GM10266 (cell line): ENCODE measurements at regions not wholly inside any gene's neighbourhood (a gene's known extent, or its start where the extent isn't known, plus 50 kb on each side); places are given as distances from the start of the nearest gene placed in this dataset.

Experiments
- DNase-seq: peaks from one replicate; pipeline ENCODE4 v3.0.0; 2012; ENCODE audit errors: extremely low spot score
- CTCF ChIP-seq: IDR thresholded peaks from 2 replicates; pipeline ENCODE4 v1.5.1; 2012; ENCODE audit warnings: mild to moderate bottlenecking, low read depth; ENCODE audit not compliant: control insufficient read depth, insufficient read depth; ENCODE audit errors: missing control alignments

- no peak for TF ChIP-seq CTCF
- DNase-seq, result no peak
These were observed 242.2 kb upstream of the DCAF8L1 start for GRCh38 chrX:28223469-28223868.

GRCh38 chrX:28205905-28206304 lies 224.7 kb upstream of the DCAF8L1 start:
- no peak for TF ChIP-seq CTCF
- no peak for DNase-seq

GRCh38 chrX:28205126-28205525 lies 223.9 kb upstream of the DCAF8L1 start:
- no peak for DNase-seq
- no peak for TF ChIP-seq CTCF

GRCh38 chrX:28189011-28189410 lies 207.8 kb upstream of the DCAF8L1 start:
- no peak for TF ChIP-seq CTCF
- no peak for DNase-seq

- TF ChIP-seq CTCF, result no peak
- no peak for DNase-seq
These were observed 207.3 kb upstream of the DCAF8L1 start for GRCh38 chrX:28188526-28188925.

- no peak for TF ChIP-seq CTCF
- no peak for DNase-seq
These were observed 198.8 kb upstream of the DCAF8L1 start for GRCh38 chrX:28180096-28180495.

GRCh38 chrX:28178206-28178605 lies 197.0 kb upstream of the DCAF8L1 start:
- DNase-seq, result no peak
- TF ChIP-seq CTCF, result no peak

- peak; percentile 23 for TF ChIP-seq CTCF
- DNase-seq, result no peak
These were observed 196.0 kb upstream of the DCAF8L1 start for GRCh38 chrX:28177202-28177601.
